Activated CD4-positive, CD25-positive, alpha-beta regulatory T cell treated with anti-CD3 and anti-CD28 coated beads, Interleukin-2, amount 50 U/mL, for 24 hours (primary cell): ENCODE measurements at regions not wholly inside any gene's neighbourhood (a gene's known extent, or its start where the extent isn't known, plus 50 kb on each side); places are given as distances from the start of the nearest gene placed in this dataset.

Experiments
- ATAC-seq, 2 donors: fragments of 150-1000 bp; cut with Tn5 transposase; one replicate each; pipeline ENCODE4 v1.10.0; 2021; ENCODE audit warnings: mild to moderate bottlenecking in 1 of 2, moderate library complexity in 1 of 2

- no peak for ATAC-seq
These were observed 651.1 kb upstream of the MKI67 start for GRCh38 chr10:128777342-128777741.

- ATAC-seq: no peak
These were observed 653.2 kb upstream of the MKI67 start for GRCh38 chr10:128779416-128779815.

GRCh38 chr10:128780156-128780761 lies 654.0 kb upstream of the MKI67 start:
- ATAC-seq: no peak

- ATAC-seq: no peak
These were observed 655.4 kb upstream of the MKI67 start for GRCh38 chr10:128781637-128782036.

DNA sequence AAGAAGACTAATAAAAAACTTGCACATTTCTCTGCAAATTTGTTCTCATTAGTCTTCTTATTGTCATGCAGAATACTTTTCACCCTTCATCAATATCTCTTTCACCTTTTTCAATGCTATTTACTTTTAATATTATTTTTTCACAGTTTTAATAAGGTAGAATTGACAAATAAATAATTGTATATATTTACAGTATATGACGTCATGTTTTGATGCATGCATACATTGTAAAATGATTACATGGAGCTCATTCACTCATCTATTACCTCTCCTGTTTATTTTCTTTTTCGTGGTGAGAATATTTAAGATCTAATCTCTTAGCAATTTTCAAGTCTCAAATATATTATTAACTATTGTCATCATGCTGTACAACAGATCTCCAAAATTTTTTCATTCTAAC lies 658.2 kb upstream of the MKI67 start:
- no peak for ATAC-seq

- no peak for ATAC-seq
These were observed 666.4 kb upstream of the MKI67 start for GRCh38 chr10:128792426-128793140.

DNA sequence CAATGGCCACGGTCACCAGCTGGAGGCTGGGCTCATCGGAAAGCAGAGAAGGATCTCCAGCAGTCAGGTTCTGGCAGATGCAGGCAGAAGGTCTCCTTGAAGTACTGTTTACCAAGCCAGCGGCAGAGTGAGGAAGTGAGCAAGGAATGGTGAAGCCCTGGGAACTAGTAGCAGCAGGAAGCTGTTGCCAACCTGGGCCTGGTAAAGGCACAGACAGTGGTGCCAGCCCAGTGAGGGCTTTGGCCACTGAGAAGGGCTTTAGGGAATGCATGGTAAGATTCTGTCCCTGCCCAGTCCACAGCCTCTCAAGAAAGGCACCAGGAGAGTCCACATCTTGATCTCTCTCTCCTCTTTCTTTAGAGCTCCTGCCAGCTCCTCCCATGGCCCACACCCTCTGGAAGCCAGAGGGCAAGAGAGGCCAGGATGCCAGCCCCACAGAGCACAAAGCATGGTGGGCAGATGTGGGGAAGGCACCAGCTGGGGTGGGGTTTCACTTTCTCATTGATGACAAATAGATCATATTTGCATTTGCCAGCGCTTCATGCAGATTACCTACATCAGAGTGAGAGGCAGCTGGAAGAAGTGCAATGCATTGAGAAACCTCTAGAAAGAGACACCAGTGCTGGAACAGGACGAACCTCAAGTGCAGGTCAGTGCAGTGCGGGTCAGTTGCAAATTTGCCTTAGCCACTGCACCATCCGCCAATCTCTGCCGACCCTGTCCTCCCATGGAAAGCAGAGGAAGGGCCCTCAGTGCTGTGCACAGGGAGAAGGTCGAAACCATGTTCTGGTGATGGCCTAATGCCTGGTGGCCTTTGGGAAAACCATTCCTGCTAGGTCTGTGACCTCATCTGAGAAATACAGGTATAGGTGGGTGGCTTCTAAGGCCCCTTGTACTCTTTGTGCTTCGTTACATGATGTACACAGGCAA lies 667.8 kb upstream of the MKI67 start:
- no peak for ATAC-seq

DNA sequence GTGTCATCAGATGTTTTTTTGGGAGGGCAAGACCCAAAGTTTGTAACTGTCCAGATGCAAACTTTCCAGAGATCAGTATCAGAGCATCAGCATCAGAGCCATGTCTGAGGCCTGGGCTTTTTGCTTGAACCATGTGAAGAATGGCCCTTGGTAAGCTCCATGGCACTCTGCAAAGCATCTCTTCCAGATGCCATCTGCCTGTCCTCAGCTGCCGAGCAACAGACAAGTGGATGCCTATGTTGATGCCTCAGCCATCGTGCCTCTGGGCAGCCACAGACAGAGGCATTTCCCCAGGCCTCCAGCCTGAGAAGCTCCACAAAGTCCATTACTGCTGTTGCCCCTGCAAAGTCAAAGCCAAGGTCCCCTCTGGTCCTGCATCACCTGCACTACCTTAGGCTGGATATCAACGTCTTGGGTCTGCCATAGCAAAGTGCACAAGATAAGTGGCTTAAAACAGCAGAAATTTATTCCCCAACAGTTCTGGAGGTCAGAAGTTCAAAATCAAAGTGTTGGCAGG lies 670.2 kb upstream of the MKI67 start:
- ATAC-seq: no peak

GRCh38 chr10:128802062-128802461 lies 665.0 kb upstream of the MGMT start:
- no peak for ATAC-seq

GRCh38 chr10:128803790-128804189 lies 663.3 kb upstream of the MGMT start:
- ATAC-seq: no peak

GRCh38 chr10:128804411-128804810 lies 662.6 kb upstream of the MGMT start:
- ATAC-seq: no peak

DNA sequence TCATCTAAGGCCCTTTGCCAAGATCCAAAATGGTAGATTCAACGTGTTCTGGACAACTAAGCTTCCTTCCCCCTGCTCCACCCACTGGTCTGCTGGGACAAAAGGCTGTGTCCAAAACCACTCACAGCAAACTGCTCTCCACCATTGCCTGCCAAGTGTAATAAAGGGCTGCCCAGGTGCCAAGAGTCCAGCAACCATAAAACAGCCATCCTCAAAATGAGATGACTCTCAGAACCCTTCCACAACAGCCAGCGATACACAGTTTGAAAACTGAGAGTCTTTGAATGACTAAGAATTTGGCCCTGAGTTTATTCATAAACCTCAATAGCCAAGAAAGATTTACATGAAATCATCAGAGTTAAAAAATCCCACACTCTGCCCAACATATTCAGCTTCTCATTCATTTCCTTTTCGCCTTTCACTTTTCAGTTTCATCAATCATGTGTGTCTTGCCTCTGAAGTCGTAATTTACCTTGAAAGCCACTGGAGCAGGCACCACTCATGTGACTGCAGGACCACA lies 658.1 kb upstream of the MGMT start:
- no peak for ATAC-seq

DNA sequence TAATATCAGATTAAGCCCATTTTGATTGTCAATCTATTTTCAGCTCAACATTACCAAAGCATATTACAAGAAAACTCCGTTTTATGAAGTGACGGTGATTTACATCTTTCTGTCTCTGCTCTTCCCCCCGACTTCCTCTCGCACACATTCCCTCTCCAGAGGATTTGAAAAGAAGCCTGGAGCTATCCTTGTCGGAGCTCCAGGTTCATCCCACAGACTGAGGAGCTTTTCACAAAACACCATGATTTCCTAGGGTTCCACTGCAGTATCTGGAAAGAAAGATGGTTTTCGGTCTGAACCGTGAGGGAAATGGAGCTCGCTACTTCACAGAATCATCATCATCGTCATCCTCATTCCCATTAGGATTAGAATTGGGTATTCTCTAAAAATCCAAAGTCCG lies 655.5 kb upstream of the MGMT start:
- ATAC-seq: no peak

- ATAC-seq: no peak
These were observed 655.0 kb upstream of the MGMT start for GRCh38 chr10:128812000-128812399.

- ATAC-seq: no peak
These were observed 653.5 kb upstream of the MGMT start for GRCh38 chr10:128813574-128813973.

DNA sequence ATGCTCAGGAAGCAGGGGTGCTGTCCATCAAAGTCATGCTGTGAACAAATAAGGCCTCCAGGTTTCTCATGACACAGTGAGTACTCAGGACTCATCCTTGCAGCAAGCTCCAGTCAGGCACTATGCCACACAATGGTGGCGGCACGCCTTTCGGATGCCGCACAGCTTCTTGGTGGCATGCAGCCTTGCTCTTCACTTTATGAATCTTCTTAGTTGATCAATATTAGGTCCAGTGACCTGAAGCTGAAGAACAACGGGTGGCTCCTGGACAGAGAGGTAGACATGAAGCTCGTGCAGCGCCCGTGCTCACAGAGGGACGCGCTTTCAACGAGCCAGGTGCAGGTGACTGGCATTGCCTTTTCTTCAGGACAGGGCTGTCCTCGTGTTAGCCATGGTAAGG lies 653.0 kb upstream of the MGMT start:
- ATAC-seq: no peak

DNA sequence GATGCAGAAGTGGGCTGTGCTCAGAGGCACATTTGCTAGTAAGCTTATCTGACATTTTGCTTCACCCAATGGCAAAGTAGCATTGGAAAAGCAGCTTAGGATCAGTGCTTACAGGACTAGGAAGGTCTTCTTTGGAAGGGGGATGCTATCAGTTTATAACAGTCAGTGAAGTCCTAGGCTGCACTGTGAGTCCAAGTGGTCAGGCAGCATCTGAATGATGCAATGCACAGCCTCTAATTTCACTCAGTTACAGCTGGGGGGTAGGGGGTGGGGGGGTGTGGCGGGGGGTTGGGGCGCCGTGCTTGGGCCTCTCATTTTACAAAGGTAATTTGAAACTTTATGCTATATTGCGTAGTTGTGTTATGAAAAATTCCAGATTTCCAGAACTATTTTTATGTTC lies 652.3 kb upstream of the MGMT start:
- no peak for ATAC-seq

DNA sequence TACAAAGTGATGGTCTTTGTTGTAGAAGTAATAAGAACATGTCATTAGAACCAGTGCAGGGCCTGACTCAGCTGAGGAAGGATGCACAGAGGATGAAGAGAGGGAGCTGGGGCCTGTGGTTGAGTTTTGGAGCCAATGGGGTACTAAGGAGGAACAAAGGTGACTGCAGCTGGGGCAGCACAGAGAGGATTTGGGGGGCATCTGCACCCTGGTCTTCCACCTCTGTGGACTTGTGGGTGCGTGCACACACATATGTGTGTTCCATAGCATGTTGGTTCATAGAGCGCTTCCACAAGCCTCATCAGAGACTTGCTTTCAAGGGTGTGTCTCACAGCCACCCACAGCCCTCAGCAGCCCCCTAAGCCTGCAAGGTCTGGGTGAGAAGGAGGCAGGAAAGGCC lies 650.3 kb upstream of the MGMT start:
- ATAC-seq: no peak

GRCh38 chr10:128817636-128818035 lies 649.4 kb upstream of the MGMT start:
- no peak for ATAC-seq

DNA sequence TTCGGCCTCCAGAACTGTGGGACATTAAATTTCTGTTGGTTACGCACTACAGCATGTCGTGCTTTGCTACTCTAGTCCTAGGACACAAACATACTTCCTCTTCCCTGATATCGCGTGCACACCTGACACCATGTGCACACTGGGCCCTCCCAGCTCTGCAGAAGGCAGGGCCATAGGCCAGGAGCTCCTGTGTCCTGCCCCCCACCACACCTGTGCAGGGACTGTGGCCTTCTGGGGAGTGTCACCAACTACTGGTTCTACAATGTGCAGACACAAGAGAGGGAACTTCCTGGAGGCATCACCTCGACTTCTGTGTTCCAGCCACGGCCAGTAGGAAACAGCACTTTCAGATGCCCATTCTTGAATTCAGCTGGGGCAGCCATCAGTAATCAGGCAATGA lies 646.4 kb upstream of the MGMT start:
- ATAC-seq: no peak

DNA sequence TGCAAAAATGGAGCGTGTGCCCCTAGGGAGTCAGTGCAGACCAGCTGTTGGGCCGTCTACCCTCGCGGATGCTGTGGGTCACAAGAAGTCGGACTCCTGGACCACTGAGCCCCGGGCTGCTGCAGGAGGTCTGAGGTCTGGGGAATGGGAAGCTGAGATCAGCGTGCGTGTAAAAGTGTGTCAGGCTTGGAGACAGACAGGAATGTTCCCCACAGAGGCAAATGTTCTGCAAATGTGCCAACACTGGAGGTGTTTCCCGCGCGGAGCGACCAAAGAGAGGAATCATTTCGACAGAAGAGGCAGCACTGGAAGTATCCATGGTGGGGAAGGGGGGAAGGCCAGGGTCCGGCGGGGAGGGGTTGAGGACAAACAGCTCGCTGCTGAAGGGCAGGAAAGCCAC lies 643.8 kb upstream of the MGMT start:
- ATAC-seq: no peak

- ATAC-seq: no peak
These were observed 641.4 kb upstream of the MGMT start for GRCh38 chr10:128825626-128826025.

DNA sequence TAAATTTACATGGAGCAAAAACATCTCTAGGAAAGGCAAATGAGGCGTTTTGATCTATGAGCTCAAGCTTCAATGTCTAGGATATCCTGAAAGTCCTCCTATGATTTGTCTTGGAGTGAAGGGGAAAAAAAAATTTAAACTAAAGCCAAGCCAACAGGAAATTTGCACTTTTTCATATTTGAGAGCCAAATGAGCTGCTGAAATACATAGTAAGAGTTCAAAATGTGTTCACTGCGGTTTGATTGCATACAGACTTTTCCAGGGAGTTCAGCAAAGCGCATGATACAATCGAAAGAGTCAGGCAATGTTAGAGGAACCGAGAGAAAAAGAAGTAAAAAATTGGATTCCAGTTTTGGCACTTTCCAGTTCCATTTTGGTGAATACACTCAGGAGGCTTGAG lies 633.4 kb upstream of the MGMT start:
- ATAC-seq: no peak
